Neural cell (in vitro differentiated cells): ENCODE measurements at regions not wholly inside any gene's neighbourhood (a gene's known extent, or its start where the extent isn't known, plus 50 kb on each side); places are given as distances from the start of the nearest gene placed in this dataset.

ENCODE experiments used
- H2AFZ ChIP-seq: fragments of 200-600, 300-800 bp; sonication (generic), shearing (Covaris generic); 2 replicates; pipeline ENCODE4 v1.6.0; 2014; ENCODE audit warnings: low read depth, mild to moderate bottlenecking, antibody characterized with exemption, low read length, moderate library complexity
- H3F3A ChIP-seq: fragments of 200-600 bp; shearing (Covaris generic); 2 replicates; pipeline ENCODE4 v1.6.1; 2016; ENCODE audit warnings: mild to moderate bottlenecking, moderate library complexity, mixed read lengths, antibody characterized with exemption, low read length; ENCODE audit not compliant: insufficient read depth, poor library complexity, severe bottlenecking
- H3K27ac ChIP-seq: fragments of 200-600, 300-800 bp; sonication (generic), shearing (Covaris generic); 2 replicates; pipeline ENCODE4 v1.5.1; 2014; ENCODE audit warnings: mild to moderate bottlenecking, low read length, moderate library complexity
- H3K27me3 ChIP-seq: fragments of 300-800, 200-600 bp; sonication (generic), shearing (Covaris generic); 2 replicates; pipeline ENCODE4 v1.6.0; 2014; ENCODE audit warnings: mild to moderate bottlenecking, low read depth, low read length, moderate library complexity; ENCODE audit not compliant: insufficient read depth
- H3K36me3 ChIP-seq: fragments of 300-800, 200-600 bp; sonication (generic), shearing (Covaris generic); 2 replicates; pipeline ENCODE4 v1.5.1; 2014; ENCODE audit warnings: mild to moderate bottlenecking, antibody characterized with exemption, low read length, moderate library complexity; ENCODE audit not compliant: insufficient read depth
- H3K4me2 ChIP-seq: fragments of 300-800, 200-600 bp; sonication (generic), shearing (Covaris generic); 2 replicates; pipeline ENCODE4 v1.6.0; 2014; ENCODE audit warnings: mild to moderate bottlenecking, low read length
- H3K4me3 ChIP-seq: fragments of 300-800, 200-600 bp; sonication (generic), shearing (Covaris generic); 2 replicates; pipeline ENCODE4 v1.5.1; 2014; ENCODE audit warnings: mild to moderate bottlenecking, low read length, moderate library complexity
- H3K79me2 ChIP-seq: fragments of 200-600 bp; shearing (Covaris generic); replicated peaks from 2 replicates; pipeline ENCODE4 v1.6.0; 2014; ENCODE audit warnings: mild to moderate bottlenecking, low read length, moderate library complexity; ENCODE audit not compliant: insufficient read depth
- H3K9ac ChIP-seq: fragments of 300-800, 200-600 bp; sonication (generic), shearing (Covaris generic); 2 replicates; pipeline ENCODE4 v1.6.1; 2016; ENCODE audit warnings: mild to moderate bottlenecking, low read length, mixed read lengths
- H3K9me2 ChIP-seq: fragments of 200-600 bp; shearing (Covaris generic); 2 replicates; pipeline ENCODE4 v1.6.1; 2016; ENCODE audit warnings: mild to moderate bottlenecking, low read length, mixed read lengths; ENCODE audit not compliant: insufficient read depth
- H3K9me3 ChIP-seq: fragments of 200-600, 300-800 bp; sonication (generic), shearing (Covaris generic); 2 replicates; pipeline ENCODE4 v1.6.1; 2016; ENCODE audit warnings: mild to moderate bottlenecking, mixed run types, low read length, moderate library complexity, mixed read lengths
- H4K20me1 ChIP-seq: fragments of 200-600 bp; shearing (Covaris generic); 2 replicates; pipeline ENCODE4 v1.6.1; 2016; ENCODE audit warnings: mild to moderate bottlenecking, mixed run types; ENCODE audit not compliant: insufficient read depth
- EP300 ChIP-seq: fragments of 450-650 bp; conservative IDR thresholded peaks from 2 replicates; pipeline ENCODE4 v1.6.1; 2014; ENCODE audit warnings: antibody characterized with exemption, mild to moderate bottlenecking, moderate library complexity; ENCODE audit not compliant: poor library complexity, severe bottlenecking
- EZH2 ChIP-seq: fragments of 200-600, 300-800 bp; shearing (Covaris generic), sonication (generic); IDR thresholded peaks from 2 replicates; pipeline ENCODE4 v1.6.1; 2014; ENCODE audit warnings: antibody characterized with exemption, low read length, borderline replicate concordance, mild to moderate bottlenecking; ENCODE audit not compliant: insufficient read depth, poor library complexity, severe bottlenecking
- MXI1 ChIP-seq: fragments of 450-650 bp; conservative IDR thresholded peaks from 2 replicates; pipeline ENCODE4 v1.6.1; 2014; ENCODE audit warnings: antibody characterized with exemption, mild to moderate bottlenecking; ENCODE audit not compliant: poor library complexity, severe bottlenecking
- POLR2AphosphoS5 ChIP-seq: IDR thresholded peaks from 2 replicates; pipeline ENCODE4 v1.6.1; 2012
- RAD21 ChIP-seq: fragments of 450-650 bp; conservative IDR thresholded peaks from 2 replicates; pipeline ENCODE4 v1.6.1; 2014; ENCODE audit warnings: antibody characterized with exemption, mild to moderate bottlenecking, moderate library complexity
- REST ChIP-seq: IDR thresholded peaks from 2 replicates; pipeline ENCODE4 v1.6.1; 2012; ENCODE audit warnings: borderline replicate concordance
- SMC3 ChIP-seq: fragments of 450-650 bp; conservative IDR thresholded peaks from 2 replicates; pipeline ENCODE4 v1.6.1; 2014; ENCODE audit warnings: antibody characterized with exemption, mild to moderate bottlenecking, moderate library complexity; ENCODE audit not compliant: poor library complexity
- TAF1 ChIP-seq: IDR thresholded peaks from 2 replicates; pipeline ENCODE4 v1.6.1; 2012; ENCODE audit warnings: low read depth
- TF ChIP-seq, protein P1 (sequence below): fragments of 450-650 bp; IDR thresholded peaks from 2 replicates; pipeline ENCODE4 v1.5.1; 2014; ENCODE audit warnings: antibody characterized with exemption, mild to moderate bottlenecking, moderate library complexity; ENCODE audit not compliant: poor library complexity, severe bottlenecking

GRCh38 chr5:155492191-155492590 lies 478.6 kb downstream of the KIF4B start:
- Histone ChIP-seq H3F3A (no peaks in the 10 kb centered on the region), H3K9me2 (no peaks in the 10 kb centered on the region), H3K27ac (no peak overlapping the region), H3K27me3 (no peaks in the 10 kb centered on the region), H3K4me3 (no peak overlapping the region), H4K20me1 (no peaks in the 10 kb centered on the region), H3K79me2 (no peaks in the 10 kb centered on the region), H3K9me3 (no peaks in the 10 kb centered on the region), H3K9ac (no peak overlapping the region), H2AFZ (no peak overlapping the region), H3K36me3 (no peaks in the 10 kb centered on the region), H3K4me2 (no peak overlapping the region)
- TF ChIP-seq POLR2AphosphoS5 (no peak), RAD21 (no peak), MXI1 (no peak), SMC3 (no peak), EZH2 (no peak), EP300 (no peak)

- Histone ChIP-seq H3K27me3 (no peaks in the 10 kb centered on the region), H2AFZ (no peak overlapping the region), H3K36me3 (no peaks in the 10 kb centered on the region), H3F3A (no peaks in the 10 kb centered on the region), H3K9ac (no peak overlapping the region), H3K4me2 (no peak overlapping the region), H4K20me1 (no peaks in the 10 kb centered on the region), H3K27ac (no peak overlapping the region), H3K9me2 (no peaks in the 10 kb centered on the region), H3K79me2 (no peaks in the 10 kb centered on the region), H3K9me3 (no peaks in the 10 kb centered on the region), H3K4me3 (no peak overlapping the region)
- TF ChIP-seq REST (no peak), SMC3 (no peak), MXI1 (no peak), TAF1 (no peak), POLR2AphosphoS5 (no peak), RAD21 (no peak), EP300 (no peak), EZH2 (no peak)
- TF ChIP-seq, protein P1, sequence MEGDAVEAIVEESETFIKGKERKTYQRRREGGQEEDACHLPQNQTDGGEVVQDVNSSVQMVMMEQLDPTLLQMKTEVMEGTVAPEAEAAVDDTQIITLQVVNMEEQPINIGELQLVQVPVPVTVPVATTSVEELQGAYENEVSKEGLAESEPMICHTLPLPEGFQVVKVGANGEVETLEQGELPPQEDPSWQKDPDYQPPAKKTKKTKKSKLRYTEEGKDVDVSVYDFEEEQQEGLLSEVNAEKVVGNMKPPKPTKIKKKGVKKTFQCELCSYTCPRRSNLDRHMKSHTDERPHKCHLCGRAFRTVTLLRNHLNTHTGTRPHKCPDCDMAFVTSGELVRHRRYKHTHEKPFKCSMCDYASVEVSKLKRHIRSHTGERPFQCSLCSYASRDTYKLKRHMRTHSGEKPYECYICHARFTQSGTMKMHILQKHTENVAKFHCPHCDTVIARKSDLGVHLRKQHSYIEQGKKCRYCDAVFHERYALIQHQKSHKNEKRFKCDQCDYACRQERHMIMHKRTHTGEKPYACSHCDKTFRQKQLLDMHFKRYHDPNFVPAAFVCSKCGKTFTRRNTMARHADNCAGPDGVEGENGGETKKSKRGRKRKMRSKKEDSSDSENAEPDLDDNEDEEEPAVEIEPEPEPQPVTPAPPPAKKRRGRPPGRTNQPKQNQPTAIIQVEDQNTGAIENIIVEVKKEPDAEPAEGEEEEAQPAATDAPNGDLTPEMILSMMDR, result no peak
Measured at GRCh38 chr5:155504606-155505005, 491.1 kb downstream of the KIF4B start.

GRCh38 chr5:155507363-155507762 lies 493.8 kb downstream of the KIF4B start:
- Histone ChIP-seq H3K79me2 (no peaks in the 10 kb centered on the region), H2AFZ (no peak overlapping the region), H3K9ac (no peak overlapping the region), H3F3A (no peaks in the 10 kb centered on the region), H3K4me3 (no peak overlapping the region), H3K27ac (no peak overlapping the region), H3K9me3 (no peaks in the 10 kb centered on the region), H4K20me1 (no peaks in the 10 kb centered on the region), H3K27me3 (no peaks in the 10 kb centered on the region), H3K9me2 (no peaks in the 10 kb centered on the region), H3K36me3 (no peaks in the 10 kb centered on the region), H3K4me2 (no peak overlapping the region)
- TF ChIP-seq SMC3 (no peak), REST (no peak), EP300 (no peak), EZH2 (no peak), TAF1 (no peak)
- TF ChIP-seq, protein P1, result no peak
